IPS-NIHi7 (cell line): ENCODE measurements at regions not wholly inside any gene's neighbourhood (a gene's known extent, or its start where the extent isn't known, plus 50 kb on each side); places are given as distances from the start of the nearest gene placed in this dataset.

Experiments
- DNase-seq: peaks from one replicate; pipeline ENCODE4 v3.0.0; 2012; ENCODE audit warnings: mixed read lengths; ENCODE audit errors: extremely low spot score

GRCh38 chr15:38647683-38648082, 83.1 kb upstream of the RASGRP1 start:
- DNase-seq = peak; percentile 38

DNA sequence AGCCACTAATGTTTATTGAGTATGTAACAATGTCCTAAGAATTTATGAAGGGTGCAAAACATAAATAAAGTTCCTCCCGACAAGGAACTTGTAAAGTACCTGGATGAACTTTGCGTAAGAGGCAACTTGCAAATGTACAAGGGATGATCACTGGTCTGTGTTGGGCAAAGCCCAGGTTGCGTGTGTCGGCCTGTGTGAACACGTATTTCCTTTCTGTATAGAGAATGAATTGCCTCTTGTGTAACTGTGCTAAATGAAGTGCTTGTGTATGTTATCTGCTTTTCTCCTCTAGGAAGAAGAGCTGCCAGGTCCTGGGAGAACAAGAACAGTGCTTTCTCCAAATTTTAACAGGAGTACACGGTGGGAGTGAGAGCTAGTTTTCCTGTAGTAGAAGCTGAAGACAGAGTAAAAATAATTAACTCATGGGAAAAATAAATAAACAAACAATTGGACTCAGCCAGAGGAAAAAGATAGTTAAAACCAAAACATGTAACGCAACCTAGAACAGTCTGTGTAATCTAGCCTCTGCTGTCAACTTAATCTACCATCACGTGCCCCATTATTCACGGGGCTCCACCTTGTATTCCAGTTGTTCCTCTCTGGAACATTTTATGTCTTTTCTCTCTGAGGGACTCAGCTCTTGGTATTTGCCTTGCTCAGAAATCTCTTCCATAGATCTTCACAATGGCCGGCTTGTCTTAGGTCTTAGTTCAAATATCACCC, 83.7 kb upstream of the RASGRP1 start:
- DNase-seq = no peak

DNA sequence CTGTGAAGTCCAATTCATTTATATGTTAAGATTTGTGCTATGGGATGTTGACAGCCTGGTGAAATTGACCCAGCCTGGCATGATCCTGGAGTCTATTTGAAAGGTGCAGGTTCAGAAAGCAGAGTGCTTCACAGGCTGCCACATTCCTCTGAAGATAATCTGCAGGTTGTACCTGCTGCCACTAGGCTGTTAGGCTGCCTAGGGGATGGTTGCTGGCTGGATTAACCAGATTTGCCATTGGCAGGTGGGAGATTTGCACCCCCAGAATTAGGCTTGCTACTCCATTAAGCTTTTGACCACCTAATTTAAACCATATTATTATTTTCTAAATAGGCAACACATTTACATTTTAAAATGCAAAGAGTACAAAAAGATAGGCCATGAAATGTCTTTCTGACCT, 85.8 kb upstream of the RASGRP1 start:
- DNase-seq = no peak

DNA sequence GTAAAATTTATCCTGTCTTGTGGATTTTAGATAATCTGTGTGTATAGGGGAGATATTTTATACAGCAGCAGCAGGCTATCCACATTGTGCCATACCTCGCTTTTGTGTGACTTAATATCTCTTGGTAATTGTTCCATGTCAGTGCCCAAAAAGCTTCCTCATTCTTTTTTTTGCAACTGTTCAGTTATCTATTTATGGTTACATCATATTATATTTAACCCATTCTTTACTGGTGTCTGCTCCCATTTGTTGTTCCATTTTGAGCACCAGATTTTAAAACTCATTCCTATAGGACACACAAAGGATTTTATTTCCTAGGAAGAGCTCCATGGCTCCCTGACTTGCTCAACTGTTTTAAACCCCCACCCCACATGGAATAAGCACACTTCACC, 86.3 kb upstream of the RASGRP1 start:
- no peak for DNase-seq

DNA sequence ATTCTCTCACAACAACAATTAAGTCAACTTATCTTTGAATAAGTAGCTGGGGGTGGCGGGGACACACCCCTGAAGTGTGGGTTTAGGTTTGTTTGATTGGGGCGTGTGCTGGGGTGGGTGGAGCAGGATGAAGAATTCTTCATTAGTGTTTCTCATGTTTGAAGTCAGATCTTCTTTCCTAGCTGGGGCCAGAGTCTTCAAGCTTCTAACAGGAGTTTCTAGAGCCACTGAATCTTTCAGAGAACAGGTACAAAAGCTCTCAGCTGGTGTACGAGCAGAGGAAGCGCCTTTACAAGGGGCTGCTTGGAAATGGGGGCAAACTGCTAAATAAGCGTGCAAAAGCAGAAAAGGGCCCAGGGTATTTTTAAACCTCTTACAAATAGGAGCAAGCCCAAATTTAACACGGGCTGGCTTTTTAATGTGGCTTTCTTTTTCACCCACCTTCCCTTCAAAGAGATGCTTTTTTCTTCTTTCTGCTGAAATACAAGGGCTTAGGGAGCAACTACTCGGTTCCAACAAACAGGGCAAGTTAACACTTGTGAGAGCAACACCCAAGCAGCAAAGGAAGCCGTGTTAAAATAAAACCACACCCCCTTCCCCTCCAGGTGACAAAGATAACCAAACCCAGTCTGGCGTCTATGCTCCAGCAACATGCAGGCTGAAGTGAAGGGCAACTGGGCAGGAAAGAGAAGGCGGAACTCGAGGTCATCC, 86.9 kb upstream of the RASGRP1 start:
- DNase-seq = no peak

- DNase-seq = no peak
These were observed 87.7 kb upstream of the RASGRP1 start for GRCh38 chr15:38652183-38652794.

DNA sequence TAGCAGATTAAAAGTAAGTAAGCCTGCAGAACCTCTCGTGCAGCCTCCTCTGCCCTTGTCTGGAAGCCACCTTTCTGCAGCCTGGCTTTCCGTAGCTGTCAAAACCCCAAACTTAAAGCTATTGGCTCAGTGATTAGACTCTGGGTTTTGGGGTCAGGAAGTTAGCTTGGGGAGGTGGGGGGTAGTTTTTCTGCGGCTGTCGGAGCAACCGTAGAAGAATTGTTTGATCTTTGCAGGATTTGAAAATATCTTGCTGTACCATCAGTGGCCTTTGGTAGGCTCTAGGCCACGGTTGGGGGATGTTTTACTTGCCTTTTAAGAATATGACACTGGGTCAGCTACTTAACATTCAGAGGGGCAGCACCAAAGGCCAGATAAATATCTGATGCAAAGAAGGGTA, 88.4 kb upstream of the RASGRP1 start:
- no peak for DNase-seq

- DNase-seq = no peak
These were observed 93.8 kb upstream of the RASGRP1 start for GRCh38 chr15:38658431-38658830.

DNA sequence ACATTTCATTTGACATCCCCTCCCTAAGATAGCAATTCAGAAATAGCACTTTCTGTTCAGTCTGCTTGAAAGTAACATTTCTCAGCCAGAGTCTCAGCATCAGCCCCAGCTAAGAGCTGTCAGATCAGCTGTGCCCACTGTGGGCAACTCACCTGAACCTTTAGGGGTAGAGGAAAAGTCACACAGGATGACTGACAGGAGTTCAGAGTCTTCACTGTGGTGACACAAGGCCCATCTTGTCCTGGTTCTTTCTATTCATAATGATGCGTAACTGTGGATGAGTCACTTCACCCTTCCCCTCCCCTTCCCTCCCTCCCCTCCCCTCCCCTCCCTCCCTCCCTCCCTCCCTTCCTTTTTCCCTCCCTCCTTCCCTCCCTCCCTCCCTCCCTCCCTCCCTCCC, 96.1 kb upstream of the RASGRP1 start:
- no peak for DNase-seq

- no peak for DNase-seq
These were observed 97.6 kb upstream of the RASGRP1 start for GRCh38 chr15:38662033-38662802.

- no peak for DNase-seq
These were observed 98.2 kb upstream of the RASGRP1 start for GRCh38 chr15:38662805-38663204.

GRCh38 chr15:38665586-38666305, 101.1 kb upstream of the RASGRP1 start:
- no peak for DNase-seq

DNA sequence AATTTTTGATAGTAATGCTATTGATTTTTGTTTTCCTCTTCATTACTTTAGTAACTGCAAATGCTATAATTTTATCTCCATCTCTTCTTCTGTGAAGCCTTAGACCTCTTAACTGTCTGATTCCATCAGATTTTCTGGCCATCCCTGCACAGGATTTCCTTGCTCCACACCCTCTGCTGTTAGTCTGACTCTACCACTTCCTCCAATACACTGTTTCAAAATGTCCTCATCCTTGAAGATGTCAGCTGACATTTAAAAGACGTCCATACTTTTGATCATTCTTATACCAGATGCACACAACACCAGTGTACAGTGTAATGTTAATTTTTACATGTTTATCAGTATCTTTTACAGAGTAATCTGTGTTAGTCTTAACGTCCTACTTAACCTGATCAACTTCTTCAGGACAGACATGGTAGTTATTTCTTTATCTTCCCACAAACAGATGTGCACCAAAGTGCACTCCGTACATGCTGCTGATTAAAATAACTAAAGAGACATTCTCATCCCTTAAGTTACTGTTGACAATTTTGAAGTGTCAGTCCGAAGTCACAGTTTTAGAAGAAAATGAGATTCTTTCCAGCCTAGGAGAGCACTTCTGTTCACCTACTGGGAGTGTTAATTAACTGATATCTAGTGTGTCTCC, 102.4 kb upstream of the RASGRP1 start:
- no peak for DNase-seq

- no peak for DNase-seq
These were observed 103.6 kb upstream of the RASGRP1 start for GRCh38 chr15:38667890-38668850.

- no peak for DNase-seq
These were observed 104.3 kb upstream of the RASGRP1 start for GRCh38 chr15:38668898-38669391.

- no peak for DNase-seq
These were observed 105.8 kb upstream of the RASGRP1 start for GRCh38 chr15:38670128-38671005.

- DNase-seq = no peak
These were observed 106.4 kb upstream of the RASGRP1 start for GRCh38 chr15:38671006-38671387.

- no peak for DNase-seq
These were observed 107.2 kb upstream of the RASGRP1 start for GRCh38 chr15:38671675-38672254.
